Gastroesophageal sphincter (tissue), 3 donors: ENCODE measurements at regions not wholly inside any gene's neighbourhood (a gene's known extent, or its start where the extent isn't known, plus 50 kb on each side); places are given as distances from the start of the nearest gene placed in this dataset.

ENCODE experiments used
- POLR2A ChIP-seq, 2 donors: fragments of 450-650 bp; IDR thresholded peaks; one replicate each; pipeline ENCODE4 v1.6.1; 2017; ENCODE audit warnings: antibody characterized with exemption in 2 of 2, mild to moderate bottlenecking in 2 of 2, moderate library complexity in 1 of 2
- TF ChIP-seq, protein P1 (sequence below), 4 experiments: fragments of 200-600 bp in 2 of 4; fragments of 450-650 bp in 2 of 4; sonication (generic) in 1 of 4; IDR thresholded peaks; one replicate each; pipeline ENCODE4 v1.5.1; 2017 to 2019; ENCODE audit warnings: antibody characterized with exemption in 4 of 4, mild to moderate bottlenecking in 2 of 4, moderate library complexity in 2 of 4

DNA sequence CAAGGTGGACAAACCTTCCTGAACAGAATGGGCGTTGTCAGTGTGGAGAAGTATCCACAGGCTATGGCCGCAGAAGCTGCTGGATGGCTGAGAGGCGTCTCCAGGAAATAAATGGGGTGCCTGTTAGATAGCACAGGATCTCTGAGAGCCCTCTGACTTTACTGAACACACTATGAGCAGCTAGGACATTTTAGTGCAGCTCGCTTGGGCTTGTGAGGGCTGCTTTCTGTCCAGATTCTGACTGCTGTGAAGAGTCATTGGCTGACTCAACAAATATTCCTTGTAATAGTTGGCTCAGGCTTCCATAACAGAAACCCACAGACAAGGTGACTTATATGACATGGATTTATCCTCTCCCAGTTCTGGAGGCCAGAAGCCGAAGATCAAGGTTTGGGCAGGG, 100.2 kb upstream of the SNTG2 start:
- TF ChIP-seq, protein P1, sequence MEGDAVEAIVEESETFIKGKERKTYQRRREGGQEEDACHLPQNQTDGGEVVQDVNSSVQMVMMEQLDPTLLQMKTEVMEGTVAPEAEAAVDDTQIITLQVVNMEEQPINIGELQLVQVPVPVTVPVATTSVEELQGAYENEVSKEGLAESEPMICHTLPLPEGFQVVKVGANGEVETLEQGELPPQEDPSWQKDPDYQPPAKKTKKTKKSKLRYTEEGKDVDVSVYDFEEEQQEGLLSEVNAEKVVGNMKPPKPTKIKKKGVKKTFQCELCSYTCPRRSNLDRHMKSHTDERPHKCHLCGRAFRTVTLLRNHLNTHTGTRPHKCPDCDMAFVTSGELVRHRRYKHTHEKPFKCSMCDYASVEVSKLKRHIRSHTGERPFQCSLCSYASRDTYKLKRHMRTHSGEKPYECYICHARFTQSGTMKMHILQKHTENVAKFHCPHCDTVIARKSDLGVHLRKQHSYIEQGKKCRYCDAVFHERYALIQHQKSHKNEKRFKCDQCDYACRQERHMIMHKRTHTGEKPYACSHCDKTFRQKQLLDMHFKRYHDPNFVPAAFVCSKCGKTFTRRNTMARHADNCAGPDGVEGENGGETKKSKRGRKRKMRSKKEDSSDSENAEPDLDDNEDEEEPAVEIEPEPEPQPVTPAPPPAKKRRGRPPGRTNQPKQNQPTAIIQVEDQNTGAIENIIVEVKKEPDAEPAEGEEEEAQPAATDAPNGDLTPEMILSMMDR (IDR thresholded peaks at IDR 0.05): no peak
- TF ChIP-seq POLR2A (IDR thresholded peaks at IDR 0.05): no peak
